NCI-H1417 (cell line): ENCODE measurements at regions not wholly inside any gene's neighbourhood (a gene's known extent, or its start where the extent isn't known, plus 50 kb on each side); places are given as distances from the start of the nearest gene placed in this dataset.
"Not testable (repeated sequence)": the region's sequence is repeated elsewhere in the genome, so short reads cannot be mapped to it uniquely, and the experiment has no call there.

Source experiments
- DNase-seq, 3 experiments: peaks; one replicate each; lab custom pipeline; 2025; lab: John Stamatoyannopoulos, UW

DNA sequence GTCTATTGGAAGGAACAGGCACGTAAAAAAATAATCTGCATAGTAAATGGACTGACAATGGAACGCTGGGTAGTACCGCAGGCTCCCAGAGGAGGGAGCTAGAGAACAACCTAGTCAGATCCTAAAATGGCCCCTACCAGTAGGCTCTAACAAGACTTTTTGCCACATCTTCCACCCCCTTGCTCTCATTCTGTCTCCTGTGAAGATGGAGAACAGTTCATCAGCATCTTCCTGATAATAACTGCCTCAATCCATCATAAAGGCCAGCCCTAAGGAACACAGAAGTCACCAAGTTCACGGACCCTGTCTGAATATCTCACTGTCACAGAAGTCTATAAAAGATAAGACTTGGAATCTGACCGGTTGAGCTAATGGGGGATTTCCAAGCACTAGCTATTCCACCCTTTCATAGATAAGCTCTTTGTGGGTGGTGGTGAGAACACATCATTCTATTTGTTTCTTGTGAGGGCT is 133.4 kb downstream of the SLC1A3 start:
- peak; percentile 64 to 80 (median 67) for DNase-seq

DNA sequence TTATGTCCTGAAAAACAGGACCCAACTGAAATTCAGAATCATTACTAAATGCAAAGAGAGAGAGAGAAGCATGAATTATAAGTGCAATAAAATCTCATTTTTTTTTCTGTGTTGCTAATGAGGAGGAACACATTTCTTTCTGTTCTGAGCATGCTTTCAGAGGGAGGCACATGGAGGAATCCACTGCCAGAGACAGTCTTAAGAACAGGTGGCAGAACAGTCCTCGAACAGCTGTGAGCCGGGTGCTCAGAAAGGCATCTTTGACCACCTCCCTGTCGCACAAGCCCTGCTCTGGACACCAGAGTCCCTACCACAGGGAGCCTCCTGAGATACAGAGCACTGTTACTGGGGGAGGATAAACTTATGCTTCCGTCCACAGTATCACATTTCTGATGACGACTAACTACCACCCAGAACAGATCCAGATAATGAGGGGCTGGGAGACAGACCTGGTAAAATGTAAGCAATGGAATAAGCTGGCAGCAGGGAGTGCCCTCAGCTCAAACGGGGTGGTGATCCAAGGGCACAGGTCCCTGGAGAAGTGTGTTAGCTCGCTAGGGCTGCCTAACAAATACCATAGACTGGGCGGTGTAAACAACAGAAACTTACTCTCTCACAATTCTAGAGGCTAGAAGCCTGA is 134.0 kb downstream of the SLC1A3 start:
- no peak for DNase-seq

- DNase-seq: no peak
Observed at GRCh38 chr5:36741128-36741527, 134.7 kb downstream of the SLC1A3 start.

DNA sequence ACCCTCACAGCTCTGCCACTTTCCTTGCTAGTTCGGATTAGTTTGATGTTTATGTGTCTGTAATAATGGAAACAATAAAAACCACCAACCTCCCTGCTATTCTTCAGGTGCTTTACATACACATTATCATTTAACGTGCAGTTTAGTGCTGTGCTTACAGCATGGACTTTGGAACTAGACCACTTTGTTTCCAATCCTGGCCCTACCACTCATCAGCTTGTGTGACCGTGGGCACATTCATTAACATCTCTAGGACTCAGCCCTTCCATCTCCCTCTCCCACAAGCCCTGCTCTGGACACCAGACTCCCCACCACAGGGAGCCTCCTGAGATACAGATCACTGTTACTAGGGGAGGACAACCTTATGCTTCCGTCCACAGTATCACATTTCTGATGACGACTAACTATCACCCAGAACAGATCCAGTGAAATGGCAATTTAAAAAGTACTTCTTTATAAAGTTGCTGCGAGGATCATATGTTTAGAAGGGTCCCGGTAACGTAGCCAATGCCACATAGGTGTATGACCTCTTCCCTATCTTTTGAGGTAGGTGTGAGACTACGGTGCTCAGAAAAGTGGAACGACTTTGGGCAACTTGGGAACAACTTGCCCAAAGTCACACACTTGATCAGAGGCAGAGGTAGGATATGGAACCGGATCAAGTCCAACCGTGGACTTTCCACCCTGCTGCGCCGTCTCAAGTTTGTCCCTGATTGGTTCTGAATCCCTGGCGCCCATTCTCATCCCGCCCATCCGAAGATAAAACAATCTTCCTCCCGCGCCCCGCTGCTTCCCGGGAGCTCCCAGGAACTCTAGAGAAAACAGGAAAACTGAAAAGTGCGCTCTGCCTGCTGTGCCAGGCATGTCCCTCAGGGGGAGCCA is 132.4 kb upstream of the NIPBL start:
- peak in 2 of 3 experiments; percentile 35 to 63 for DNase-seq

DNA sequence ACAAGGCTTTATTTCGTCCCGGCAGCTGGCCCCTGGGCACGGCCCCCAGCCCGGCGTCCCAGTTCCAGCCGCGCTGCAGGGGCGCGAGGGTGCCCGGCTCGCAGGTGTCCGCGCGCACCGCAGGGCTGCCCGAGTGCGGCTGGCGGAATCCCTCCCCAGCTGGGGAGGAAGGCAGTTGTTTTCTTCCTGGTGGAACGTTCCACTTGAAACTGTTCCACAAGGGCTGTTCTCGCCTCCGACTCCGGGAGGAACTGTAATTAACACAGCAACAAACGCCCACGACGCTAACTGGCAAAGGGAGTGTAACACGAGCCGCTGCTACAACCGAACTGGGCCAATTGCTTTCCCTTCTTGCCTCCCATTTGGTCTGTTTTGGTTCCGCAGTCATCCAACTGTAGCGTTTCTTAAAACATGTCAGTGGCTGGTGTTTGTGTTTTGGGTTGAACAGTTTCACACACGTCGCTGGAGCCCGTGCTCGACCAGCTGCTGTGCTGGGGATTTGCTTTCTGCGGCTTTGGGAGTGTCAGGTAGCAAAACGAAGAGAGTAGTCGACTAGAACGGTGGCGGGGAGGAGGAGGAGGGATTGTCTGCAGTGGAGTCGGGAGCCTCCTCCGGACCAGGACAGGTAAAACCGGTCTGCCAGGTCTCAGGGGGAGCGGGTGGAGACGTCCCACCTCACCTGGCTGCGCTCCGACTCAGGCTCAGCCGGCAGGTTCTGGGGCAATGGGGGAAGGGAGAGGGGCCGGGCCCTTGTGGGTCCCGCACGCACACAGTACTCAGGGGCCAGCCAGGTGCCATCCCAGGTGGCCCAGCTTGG is 131.6 kb upstream of the NIPBL start:
- peak; percentile 76 to 94 (median 92) for DNase-seq

DNA sequence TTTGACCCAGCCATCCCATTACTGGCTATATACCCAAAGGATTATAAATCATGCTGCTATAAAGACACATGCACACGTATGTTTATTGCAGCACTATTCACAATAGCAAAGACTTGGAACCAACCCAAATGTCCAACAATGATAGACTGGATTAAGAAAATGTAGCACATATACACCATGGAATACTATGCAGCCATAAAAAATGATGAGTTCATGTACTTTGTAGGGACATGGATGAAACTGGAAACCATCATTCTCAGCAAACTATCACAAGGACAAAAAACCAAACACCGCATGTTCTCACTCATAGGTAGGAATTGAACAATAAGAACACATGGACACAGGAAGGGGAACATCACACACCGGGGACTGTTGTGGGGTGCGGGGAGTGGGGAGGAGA is 128.8 kb upstream of the NIPBL start:
- not testable (repeated sequence) for DNase-seq

DNA sequence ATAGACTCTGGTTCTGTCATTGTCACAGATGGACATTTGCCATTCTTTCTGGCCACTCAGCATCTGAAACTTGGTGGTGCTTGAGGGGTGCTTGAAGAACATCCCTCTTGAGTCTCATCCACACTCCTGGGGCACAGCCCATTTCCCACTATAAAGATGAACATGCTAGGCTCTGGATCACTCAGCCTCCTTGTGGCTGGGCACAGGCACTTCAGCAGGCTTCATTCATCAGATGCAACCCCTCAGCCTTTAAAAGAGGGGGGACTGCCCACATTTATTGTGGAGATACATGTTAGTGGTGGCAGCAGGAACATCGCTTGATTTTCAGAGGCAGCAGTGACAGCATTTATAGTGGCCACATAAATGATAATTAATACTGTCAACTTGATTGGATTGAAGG is 124.7 kb upstream of the NIPBL start:
- no peak for DNase-seq

- DNase-seq: no peak
Observed at GRCh38 chr5:36755342-36755741, 121.2 kb upstream of the NIPBL start.

DNA sequence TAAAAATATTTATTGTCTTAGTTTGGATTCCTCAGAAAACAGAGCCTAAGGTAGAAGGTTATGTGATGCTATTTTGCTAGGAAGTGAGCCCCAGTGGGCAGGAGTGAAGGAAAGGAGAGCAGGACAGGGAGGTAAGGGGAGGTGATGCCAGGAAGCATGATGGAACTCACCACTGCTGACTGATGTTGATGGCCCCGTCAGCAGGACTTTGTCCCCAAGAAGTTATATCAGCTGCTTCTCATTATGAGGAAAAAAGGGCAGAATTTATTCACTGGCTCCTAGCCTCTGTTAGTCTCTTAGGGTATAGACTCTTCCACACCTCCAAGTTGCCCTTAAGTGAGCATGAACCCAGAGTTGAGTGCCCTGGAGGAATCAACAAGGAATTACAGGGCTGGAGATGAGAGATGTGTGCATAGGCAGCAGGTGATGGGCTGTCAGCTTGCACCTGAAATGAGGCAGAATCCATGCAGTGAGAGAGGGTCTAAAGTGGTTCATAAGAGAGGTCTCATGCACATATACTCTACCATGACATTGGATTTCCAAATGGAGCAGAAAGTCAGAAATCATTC is 120.6 kb upstream of the NIPBL start:
- no peak for DNase-seq

GRCh38 chr5:36756848-36757247 is 119.7 kb upstream of the NIPBL start:
- no peak for DNase-seq

DNA sequence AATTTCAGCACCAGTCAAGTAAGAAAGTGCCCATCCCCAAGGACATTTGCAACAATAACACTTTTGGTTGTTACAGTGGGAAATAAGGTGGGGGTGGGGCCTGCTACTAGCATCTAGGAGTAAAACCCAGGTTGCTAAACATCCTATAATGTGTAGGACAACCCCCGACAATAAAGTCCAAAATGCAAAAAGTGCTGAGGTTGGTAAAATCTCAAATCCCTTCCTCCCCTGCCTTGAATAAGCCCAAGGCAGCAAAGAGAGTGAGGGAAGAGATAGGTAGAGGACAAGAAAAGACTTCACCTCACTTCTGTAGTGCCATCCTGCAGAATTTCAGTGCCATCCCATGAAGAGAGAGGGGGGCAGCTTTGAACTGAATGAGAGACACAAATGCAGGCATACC is 117.5 kb upstream of the NIPBL start:
- DNase-seq: no peak

DNA sequence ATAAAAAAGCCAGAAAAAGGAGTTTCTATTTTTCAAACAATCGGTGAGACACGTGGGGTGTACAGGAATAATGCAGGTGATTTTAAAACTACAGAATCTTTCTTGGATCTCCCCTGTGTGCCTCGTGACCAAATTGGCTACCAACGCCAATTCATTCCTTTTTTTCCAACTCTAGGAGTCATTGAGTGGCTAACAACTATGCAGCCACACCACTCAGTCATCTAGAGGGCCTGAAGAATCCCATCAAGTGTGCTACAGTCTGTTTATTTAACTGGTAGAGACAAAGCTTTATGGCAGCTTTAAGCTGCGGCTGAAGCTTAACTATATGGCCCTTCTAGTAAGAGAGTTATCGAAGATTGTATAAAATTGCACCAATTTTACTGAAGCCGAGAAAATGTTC is 113.1 kb upstream of the NIPBL start:
- peak in 2 of 3 experiments; percentile 42 to 80 for DNase-seq

DNA sequence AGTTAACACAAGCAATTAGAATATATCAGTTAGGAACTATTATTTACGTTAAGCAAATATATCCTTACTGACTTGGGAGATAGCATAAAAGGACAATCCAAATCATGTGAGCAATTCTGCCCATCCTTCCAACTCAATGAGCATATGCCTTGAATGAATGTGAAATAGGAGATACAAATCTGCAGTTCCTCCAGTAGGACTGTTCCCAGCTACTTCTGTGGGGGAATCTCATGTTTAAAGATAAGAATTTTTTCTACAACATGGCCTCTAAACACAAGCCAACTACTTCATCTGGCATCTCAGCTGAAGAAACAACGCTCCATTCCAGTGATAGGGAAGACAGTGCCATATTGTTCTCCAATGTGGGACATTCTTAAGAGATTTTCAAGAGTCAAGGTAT is 110.7 kb upstream of the NIPBL start:
- no peak for DNase-seq

DNA sequence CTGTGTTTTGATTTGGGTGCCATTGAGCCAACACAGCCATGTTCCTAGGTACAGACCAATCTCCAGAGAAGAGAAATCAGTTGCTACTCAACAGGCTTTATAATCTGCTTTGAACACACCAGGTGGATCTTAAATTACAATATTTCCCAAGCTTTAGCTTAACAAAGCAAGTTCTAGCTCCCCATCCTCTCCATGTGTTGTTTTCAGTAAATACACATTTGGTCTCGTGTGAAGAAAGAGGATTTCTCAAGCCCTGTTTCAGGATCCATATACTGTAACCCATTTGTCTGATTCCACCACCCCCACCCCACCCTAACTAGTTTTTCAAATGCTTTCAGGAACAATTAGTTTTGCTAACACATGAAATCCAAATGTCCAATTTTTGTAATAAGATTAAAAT is 109.6 kb upstream of the NIPBL start:
- no peak for DNase-seq

- DNase-seq: no peak
Observed at GRCh38 chr5:36768450-36768849, 108.1 kb upstream of the NIPBL start.

DNA sequence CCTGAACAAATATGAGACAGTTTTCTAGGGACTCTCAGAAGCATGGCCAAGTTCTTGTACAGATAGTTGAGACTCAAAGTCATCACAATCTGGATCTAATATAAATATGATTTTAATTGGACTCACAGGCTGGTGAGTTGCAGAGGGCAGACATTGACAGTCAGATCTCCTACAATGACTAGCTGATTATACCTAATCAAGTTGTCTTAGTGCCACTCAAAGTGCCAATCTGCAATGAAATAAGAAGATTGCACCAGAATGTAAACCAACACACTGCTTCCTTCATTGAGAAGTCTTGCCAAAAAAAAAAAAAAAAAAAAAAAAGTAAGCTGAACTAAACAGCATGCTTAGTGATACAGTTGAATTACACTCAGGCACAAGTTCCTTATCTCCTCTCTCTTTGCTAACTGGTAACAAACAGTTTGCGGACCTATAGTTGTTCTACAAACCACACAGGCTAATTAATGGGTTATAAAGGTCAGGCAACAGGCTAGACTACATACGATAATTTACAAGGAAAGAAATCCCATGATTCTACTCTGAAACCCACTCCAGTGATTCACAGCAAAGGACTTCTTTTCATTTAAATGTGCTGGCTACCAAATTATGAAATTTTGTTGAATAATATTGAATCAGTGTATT is 107.3 kb upstream of the NIPBL start:
- no peak for DNase-seq

DNA sequence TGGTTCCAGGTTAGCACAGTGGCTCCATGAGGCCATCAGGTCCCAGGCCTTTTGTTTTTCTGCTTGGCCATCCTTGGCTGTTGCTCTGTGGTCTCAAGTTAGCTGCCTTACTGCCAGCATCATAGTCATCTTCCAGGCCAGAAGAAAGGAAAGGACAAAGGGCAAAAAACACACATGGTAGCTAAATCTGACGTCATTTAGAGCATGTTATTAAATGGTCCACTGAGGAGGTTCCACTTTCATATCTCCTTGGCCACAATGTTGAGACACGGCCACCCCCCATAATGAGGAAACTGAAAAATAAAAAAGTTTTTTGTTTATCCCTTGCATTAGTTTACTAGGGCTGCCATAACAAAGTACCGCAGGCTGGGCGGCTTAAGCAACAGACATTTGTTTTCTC is 106.4 kb upstream of the NIPBL start:
- DNase-seq: no peak

DNA sequence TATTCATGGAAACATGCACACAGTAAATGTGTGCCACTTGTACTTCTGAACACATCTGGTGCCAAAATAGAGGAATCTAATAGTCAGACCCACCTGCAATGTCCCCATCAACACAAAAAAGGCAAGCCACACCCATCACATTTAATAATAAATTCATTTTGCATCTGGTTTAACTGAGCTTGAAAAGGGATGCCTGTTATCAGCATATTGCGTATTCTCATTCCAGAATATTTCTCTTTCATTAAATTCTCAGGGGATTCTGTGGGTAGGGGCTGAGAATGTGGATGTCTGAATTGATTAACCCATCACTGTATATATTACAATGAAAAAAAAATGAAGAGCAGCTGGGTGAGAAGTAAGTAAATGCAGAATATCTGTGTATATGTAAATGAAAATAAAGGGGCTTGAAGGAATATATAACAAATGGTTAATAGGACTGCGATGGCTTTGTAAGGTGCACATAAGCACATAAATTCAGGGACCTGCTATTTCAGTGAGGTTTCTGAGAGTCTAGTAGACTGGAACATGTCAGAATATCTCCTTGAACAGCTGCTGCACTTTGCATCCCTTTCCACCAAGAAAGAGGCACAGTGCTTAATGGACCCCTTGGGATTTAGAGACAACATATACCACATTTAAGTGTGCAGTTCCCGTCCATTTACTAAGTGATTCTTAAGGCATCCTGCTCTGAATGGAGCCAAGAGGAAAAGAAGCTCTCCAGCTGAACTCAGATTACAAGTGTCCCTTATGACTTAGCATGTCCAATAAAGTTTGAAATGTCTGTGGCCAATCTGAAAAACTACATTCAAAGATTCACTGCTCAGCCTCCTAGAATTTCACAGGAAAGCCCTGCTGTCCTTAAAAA is 104.1 kb upstream of the NIPBL start:
- DNase-seq: peak in 1 of 3 experiments; percentile 92

DNA sequence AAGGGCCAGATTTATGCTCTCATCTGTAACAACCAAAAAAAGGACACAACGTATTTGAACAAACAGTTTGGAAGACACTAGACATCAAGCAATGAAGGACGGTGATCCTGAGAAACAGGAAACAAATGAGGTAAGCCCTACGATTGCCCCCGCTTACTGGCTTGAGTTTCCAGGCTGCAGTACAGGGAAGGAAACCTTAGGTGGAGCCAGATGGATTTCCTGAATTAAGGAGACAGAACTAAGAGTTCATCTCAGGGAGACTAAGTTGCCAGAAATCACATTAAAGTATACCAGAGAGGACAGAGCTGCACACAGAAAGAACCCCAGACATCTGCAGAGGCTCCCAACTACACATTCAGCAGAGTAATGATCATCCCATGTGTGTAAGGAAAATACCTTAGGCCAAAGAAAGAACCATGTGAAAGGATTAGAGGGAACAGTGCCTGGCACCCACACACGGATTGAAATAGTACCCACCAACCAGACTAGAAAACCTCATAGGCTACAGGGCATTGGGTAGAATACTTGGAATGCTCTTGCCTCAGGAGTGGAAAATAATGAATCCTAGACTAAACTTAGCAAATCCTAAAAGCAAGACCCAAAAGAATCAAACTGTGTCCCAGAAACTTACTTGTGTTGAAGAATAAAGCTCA is 99.3 kb upstream of the NIPBL start:
- peak in 2 of 3 experiments; percentile 4 to 36 for DNase-seq

GRCh38 chr5:36778336-36778735 is 98.2 kb upstream of the NIPBL start:
- DNase-seq: no peak
